Endothelial cell (in vitro differentiated cells): ENCODE measurements at regions not wholly inside any gene's neighbourhood (a gene's known extent, or its start where the extent isn't known, plus 50 kb on each side); places are given as distances from the start of the nearest gene placed in this dataset.

Experiments used
- DNase-seq: peaks from one replicate; pipeline ENCODE4 v3.0.0; 2021; ENCODE audit warnings: low spot score
- H3K27ac Mint-ChIP-seq: one replicate; pipeline ENCODE4 v1.8.0; 2021; ENCODE audit warnings: mixed read lengths, inconsistent platforms; ENCODE audit not compliant: unreplicated experiment
- H3K27me3 Mint-ChIP-seq: one replicate; pipeline ENCODE4 v1.8.0; 2021; ENCODE audit warnings: mild to moderate bottlenecking, moderate library complexity, mixed read lengths, inconsistent platforms; ENCODE audit not compliant: unreplicated experiment
- H3K36me3 Mint-ChIP-seq: one replicate; pipeline ENCODE4 v1.8.0; 2021; ENCODE audit warnings: mild to moderate bottlenecking, low read depth, mixed read lengths, inconsistent platforms; ENCODE audit not compliant: unreplicated experiment
- H3K4me1 Mint-ChIP-seq: one replicate; pipeline ENCODE4 v1.8.0; 2021; ENCODE audit warnings: mild to moderate bottlenecking, mixed read lengths, inconsistent platforms; ENCODE audit not compliant: unreplicated experiment
- H3K4me3 Mint-ChIP-seq: one replicate; pipeline ENCODE4 v1.8.0; 2021; ENCODE audit warnings: mild to moderate bottlenecking, mixed read lengths, inconsistent platforms; ENCODE audit not compliant: unreplicated experiment
- H3K9me3 Mint-ChIP-seq: one replicate; pipeline ENCODE4 v1.8.0; 2021; ENCODE audit warnings: mixed read lengths, inconsistent platforms; ENCODE audit not compliant: unreplicated experiment
- TF ChIP-seq, protein P1 (sequence below): fragments of 200-600 bp; sonication (generic); IDR thresholded peaks from one replicate; pipeline ENCODE4 v1.5.0; 2021; ENCODE audit warnings: antibody characterized with exemption; ENCODE audit not compliant: unreplicated experiment

DNA sequence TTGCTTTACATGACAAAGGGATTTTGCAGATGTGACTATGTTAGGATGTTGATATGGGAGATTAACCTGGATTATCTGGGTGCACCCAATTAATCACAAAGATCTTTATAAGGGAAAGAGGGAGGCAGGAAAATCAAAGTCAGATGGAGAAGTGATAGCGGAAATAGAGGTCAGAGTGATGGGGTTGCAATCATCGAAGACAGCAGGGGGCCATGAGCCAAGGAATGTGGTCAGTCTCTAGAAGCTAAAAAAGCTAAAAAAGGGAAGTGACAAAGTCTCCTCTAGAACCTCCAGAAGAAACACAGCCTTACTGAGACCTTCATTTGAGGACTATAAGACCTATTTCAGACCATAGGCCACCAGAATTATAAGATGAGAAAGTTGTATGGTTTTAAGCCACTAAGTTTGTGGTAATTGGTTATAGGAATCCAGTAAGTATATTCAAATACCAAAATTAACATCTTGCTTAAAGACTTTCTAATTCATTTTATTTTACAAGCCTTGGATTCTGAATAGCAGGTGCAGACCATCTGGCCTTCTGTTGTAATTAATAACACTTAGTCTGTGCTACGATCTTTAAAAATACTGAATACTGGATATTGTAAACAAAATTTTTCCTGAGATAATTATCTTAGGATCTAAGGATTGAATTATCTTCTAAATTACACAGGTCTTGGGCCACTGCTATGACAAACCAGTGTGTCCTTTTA is 493.4 kb upstream of the PCDH20 start:
- TF ChIP-seq, protein P1, sequence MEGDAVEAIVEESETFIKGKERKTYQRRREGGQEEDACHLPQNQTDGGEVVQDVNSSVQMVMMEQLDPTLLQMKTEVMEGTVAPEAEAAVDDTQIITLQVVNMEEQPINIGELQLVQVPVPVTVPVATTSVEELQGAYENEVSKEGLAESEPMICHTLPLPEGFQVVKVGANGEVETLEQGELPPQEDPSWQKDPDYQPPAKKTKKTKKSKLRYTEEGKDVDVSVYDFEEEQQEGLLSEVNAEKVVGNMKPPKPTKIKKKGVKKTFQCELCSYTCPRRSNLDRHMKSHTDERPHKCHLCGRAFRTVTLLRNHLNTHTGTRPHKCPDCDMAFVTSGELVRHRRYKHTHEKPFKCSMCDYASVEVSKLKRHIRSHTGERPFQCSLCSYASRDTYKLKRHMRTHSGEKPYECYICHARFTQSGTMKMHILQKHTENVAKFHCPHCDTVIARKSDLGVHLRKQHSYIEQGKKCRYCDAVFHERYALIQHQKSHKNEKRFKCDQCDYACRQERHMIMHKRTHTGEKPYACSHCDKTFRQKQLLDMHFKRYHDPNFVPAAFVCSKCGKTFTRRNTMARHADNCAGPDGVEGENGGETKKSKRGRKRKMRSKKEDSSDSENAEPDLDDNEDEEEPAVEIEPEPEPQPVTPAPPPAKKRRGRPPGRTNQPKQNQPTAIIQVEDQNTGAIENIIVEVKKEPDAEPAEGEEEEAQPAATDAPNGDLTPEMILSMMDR = no peak

DNA sequence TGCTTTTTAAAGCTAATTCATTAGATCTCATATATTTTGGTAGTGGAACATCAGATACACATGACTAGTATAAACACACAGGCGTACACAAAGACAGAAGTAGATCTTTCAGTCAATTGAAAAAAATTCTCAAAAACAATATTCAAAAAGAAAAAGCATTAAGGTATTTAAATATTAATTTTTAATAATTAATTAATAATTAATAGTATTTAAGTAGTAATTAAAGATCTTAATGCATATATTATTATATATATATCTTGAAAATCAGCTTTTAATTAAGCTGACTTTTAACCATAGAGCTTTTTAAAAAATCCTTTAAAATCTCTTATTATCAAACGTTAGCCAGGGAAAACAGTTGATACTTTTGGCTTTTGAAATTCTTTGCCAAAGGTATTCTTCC is 489.4 kb upstream of the PCDH20 start:
- Mint-ChIP-seq H3K27ac (no peak overlapping the region), H3K9me3 (no peaks in the 10 kb centered on the region)
- TF ChIP-seq, protein P1 = no peak

More for the DNA sequence above, 493.4 kb upstream of the PCDH20 start:
- H3K27me3 Mint-ChIP-seq = no peaks in the 10 kb centered on the region
- H3K4me3 Mint-ChIP-seq = no peak overlapping the region
- H3K36me3 Mint-ChIP-seq = no peaks in the 10 kb centered on the region
- H3K9me3 Mint-ChIP-seq = no peaks in the 10 kb centered on the region
- no peak overlapping the region for H3K27ac Mint-ChIP-seq
- DNase-seq = no peak
- H3K4me1 Mint-ChIP-seq = no peaks in the 10 kb centered on the region

DNA sequence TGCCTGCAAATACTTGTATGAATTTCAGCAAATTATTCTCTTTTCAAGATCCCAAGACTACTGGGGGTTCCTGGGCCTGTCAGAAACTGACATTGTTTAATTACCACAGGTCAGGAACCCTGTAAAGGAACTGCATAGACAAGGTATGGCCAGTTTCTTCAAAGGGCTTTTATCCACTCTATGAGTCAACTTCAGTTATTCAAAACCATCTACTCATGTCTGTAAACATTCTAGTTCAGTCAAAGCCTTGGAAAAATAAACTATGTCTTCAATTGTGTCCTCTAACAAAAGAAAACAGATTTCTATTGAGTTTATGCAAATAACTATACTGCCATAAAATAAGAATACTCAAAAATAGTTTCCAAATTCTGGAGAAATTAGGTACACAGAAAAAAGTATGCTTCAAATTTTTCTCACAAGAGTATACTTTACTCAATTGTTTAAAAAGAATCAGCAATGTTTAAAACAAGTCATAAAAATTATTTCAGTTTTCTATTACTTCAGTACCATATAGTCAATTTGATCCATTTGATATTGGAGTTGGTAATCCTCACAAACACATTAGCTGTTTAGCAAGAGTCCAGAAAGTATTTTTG is 486.4 kb upstream of the PCDH20 start:
- TF ChIP-seq, protein P1 = no peak
- DNase-seq = no peak
- Mint-ChIP-seq H3K27ac (no peak overlapping the region), H3K36me3 (no peaks in the 10 kb centered on the region), H3K27me3 (no peaks in the 10 kb centered on the region), H3K4me3 (no peak overlapping the region), H3K4me1 (no peaks in the 10 kb centered on the region), H3K9me3 (no peaks in the 10 kb centered on the region)

More for the DNA sequence above, 489.4 kb upstream of the PCDH20 start:
- Mint-ChIP-seq H3K36me3 (no peaks in the 10 kb centered on the region), H3K4me3 (no peak overlapping the region), H3K27me3 (no peaks in the 10 kb centered on the region), H3K4me1 (no peaks in the 10 kb centered on the region)
- DNase-seq = no peak

DNA sequence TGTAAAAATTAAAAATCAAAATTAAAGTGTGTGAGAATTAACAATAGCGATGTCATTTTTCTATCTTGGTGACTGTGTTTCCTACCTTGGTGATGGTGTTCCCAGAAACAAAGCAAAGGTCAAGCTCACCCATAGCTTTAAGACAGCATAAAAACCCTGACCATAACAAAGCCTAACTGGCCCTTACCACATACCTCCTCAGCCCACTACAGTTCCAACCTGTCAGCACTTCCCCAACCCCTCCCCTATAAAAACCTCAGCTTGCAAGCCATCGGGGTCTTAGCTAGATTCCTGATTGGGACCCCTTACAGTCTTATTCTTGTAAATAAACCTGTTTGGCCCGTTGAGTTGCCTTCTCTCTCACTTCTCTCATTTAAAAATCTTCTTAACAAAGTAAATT is 484.4 kb upstream of the PCDH20 start:
- Mint-ChIP-seq H3K9me3 (no peaks in the 10 kb centered on the region), H3K27ac (no peak overlapping the region), H3K4me3 (no peak overlapping the region), H3K36me3 (no peaks in the 10 kb centered on the region), H3K27me3 (no peaks in the 10 kb centered on the region), H3K4me1 (no peaks in the 10 kb centered on the region)
- TF ChIP-seq, protein P1 = no peak
- DNase-seq = no peak

DNA sequence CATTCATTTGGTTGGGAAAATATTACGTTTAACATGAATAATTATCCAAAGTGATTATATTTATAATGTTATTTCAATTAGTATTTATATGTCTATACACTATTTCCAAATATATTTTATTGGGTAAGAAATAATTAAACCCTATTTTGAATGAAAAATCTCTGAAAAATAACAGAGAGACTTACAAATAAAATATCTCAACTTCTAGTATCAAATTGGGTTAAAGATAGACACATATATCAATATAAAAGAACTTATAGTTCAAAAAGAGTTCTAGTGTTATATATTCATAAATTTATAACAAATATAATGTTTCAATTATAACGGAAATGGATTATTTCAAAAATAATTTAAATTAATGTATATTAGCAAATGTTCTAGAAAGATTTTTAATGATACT is 482.6 kb upstream of the PCDH20 start:
- no peak for DNase-seq
- Mint-ChIP-seq H3K9me3 (no peaks in the 10 kb centered on the region), H3K27me3 (peaks cover 2% of the 10 kb centered on the region), H3K4me3 (no peak overlapping the region), H3K36me3 (no peaks in the 10 kb centered on the region), H3K4me1 (no peaks in the 10 kb centered on the region), H3K27ac (no peak overlapping the region)
- TF ChIP-seq, protein P1 = no peak
